HUES6 (cell line): ENCODE measurements at regions not wholly inside any gene's neighbourhood (a gene's known extent, or its start where the extent isn't known, plus 50 kb on each side); places are given as distances from the start of the nearest gene placed in this dataset.

Source experiments
- H3K27ac ChIP-seq: 2 replicates; pipeline ENCODE4 v1.7.0; 2013; ENCODE audit warnings: low read depth, mild to moderate bottlenecking, low read length, inconsistent platforms
- H3K27me3 ChIP-seq: 2 replicates; pipeline ENCODE4 v1.6.1; 2013; ENCODE audit warnings: low read length; ENCODE audit not compliant: control insufficient read depth, insufficient read depth
- H3K36me3 ChIP-seq: 2 replicates; pipeline ENCODE4 v1.6.1; 2013; ENCODE audit warnings: low read length; ENCODE audit not compliant: control insufficient read depth, insufficient read depth
- H3K4me1 ChIP-seq: 2 replicates; pipeline ENCODE4 v1.6.1; 2013; ENCODE audit warnings: low read length; ENCODE audit not compliant: control insufficient read depth, insufficient read depth
- H3K4me3 ChIP-seq: 2 replicates; pipeline ENCODE4 v1.5.1; 2013; ENCODE audit warnings: low read depth, low read length
- H3K9ac ChIP-seq: one replicate; pipeline ENCODE4 v1.6.1; 2013; ENCODE audit warnings: mild to moderate bottlenecking, low read length
- H3K9me3 ChIP-seq: 2 replicates; pipeline ENCODE4 v1.6.1; 2013; ENCODE audit warnings: low read depth, low read length; ENCODE audit not compliant: control insufficient read depth, insufficient read depth

GRCh38 chr10:10353326-10353868 is 664.3 kb upstream of the CELF2 start:
- Histone ChIP-seq H3K4me3 (no peak overlapping the region), H3K9me3 (no peaks in the 10 kb centered on the region), H3K36me3 (no peaks in the 10 kb centered on the region), H3K4me1 (no peaks in the 10 kb centered on the region), H3K9ac (no peak overlapping the region), H3K27me3 (no peaks in the 10 kb centered on the region), H3K27ac (no peak overlapping the region)

GRCh38 chr10:10359263-10359662 is 658.4 kb upstream of the CELF2 start:
- Histone ChIP-seq H3K36me3 (no peaks in the 10 kb centered on the region), H3K27me3 (no peaks in the 10 kb centered on the region), H3K27ac (no peak overlapping the region), H3K4me1 (peaks cover 19% of the 10 kb centered on the region), H3K9ac (no peak overlapping the region), H3K9me3 (no peaks in the 10 kb centered on the region), H3K4me3 (no peak overlapping the region)

DNA sequence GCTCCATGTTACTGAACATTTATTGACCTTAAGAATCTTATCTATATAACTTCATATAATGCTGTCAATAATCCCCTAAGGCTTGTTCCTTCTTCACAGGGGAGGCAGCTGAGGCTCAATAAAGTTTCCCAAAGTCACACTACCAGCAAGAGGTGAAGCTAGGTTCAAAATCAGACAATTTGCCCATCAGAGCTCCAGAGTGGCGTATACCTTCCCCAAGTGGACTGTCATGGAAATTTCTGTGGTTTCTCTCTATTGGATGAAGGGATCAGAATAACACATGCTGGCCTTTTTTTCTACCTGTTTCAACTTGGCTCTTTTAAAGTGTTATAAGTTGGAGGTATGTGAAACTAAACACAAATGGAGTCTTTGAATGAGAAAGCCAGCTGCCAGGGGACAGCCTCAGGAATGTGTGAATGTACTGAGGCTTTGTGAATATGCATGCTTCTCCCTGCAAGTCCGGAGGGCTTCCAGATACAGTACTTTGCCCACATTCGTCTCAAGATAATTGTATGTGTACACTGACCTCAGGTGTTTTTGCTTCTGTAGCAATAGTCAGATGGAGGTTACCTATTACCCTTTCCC is 656.3 kb upstream of the CELF2 start:
- H3K27me3 ChIP-seq, result no peaks in the 10 kb centered on the region
- no peak overlapping the region for H3K9ac ChIP-seq
- H3K4me3 ChIP-seq, result peak overlapping the region; percentile 19; the same call in 1 of the 2 replicates
- H3K27ac ChIP-seq, result 0 out of 2 replicates have a peak overlapping the region, but pooled peaks have one; percentile 17
- no peaks in the 10 kb centered on the region for H3K36me3 ChIP-seq
- no peaks in the 10 kb centered on the region for H3K9me3 ChIP-seq
- H3K4me1 ChIP-seq, result peaks cover 19% of the 10 kb centered on the region

- Histone ChIP-seq H3K9ac (no peak overlapping the region), H3K36me3 (no peaks in the 10 kb centered on the region), H3K4me1 (peaks cover 19% of the 10 kb centered on the region), H3K27ac (no peak overlapping the region), H3K9me3 (no peaks in the 10 kb centered on the region), H3K4me3 (no peak overlapping the region), H3K27me3 (no peaks in the 10 kb centered on the region)
Measured at GRCh38 chr10:10362800-10363199, 654.9 kb upstream of the CELF2 start.

- H3K27ac ChIP-seq, result no peak overlapping the region
- no peaks in the 10 kb centered on the region for H3K27me3 ChIP-seq
- peaks cover 19% of the 10 kb centered on the region for H3K4me1 ChIP-seq
- no peak overlapping the region for H3K9ac ChIP-seq
- H3K4me3 ChIP-seq, result no peak overlapping the region
- no peaks in the 10 kb centered on the region for H3K9me3 ChIP-seq
- no peaks in the 10 kb centered on the region for H3K36me3 ChIP-seq
Measured at GRCh38 chr10:10363217-10363616, 654.5 kb upstream of the CELF2 start.

DNA sequence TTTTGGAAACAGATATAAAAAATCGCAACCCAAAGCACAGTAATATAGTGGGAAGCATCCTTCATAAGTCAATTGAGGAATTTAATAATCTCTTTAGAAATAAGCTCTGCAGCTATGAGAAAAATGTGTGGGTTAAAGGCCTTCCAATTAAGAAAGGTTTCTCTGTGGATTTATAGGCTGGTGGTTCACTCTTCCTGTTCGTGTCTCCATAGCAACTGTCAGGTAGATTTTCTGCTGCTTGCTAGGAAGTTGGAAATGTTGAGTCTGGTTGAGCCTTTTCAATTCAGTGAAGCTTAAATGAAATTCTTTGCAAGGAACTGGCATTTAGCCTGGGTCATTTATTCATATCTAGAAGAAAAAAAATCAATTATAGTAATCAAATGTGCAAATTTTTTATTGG is 652.8 kb upstream of the CELF2 start:
- Histone ChIP-seq H3K9me3 (no peaks in the 10 kb centered on the region), H3K36me3 (no peaks in the 10 kb centered on the region), H3K27ac (no peak overlapping the region), H3K9ac (no peak overlapping the region), H3K27me3 (no peaks in the 10 kb centered on the region), H3K4me1 (peaks cover 19% of the 10 kb centered on the region), H3K4me3 (no peak overlapping the region)

GRCh38 chr10:10365676-10366075 is 652.0 kb upstream of the CELF2 start:
- peaks cover 13% of the 10 kb centered on the region for H3K4me1 ChIP-seq

DNA sequence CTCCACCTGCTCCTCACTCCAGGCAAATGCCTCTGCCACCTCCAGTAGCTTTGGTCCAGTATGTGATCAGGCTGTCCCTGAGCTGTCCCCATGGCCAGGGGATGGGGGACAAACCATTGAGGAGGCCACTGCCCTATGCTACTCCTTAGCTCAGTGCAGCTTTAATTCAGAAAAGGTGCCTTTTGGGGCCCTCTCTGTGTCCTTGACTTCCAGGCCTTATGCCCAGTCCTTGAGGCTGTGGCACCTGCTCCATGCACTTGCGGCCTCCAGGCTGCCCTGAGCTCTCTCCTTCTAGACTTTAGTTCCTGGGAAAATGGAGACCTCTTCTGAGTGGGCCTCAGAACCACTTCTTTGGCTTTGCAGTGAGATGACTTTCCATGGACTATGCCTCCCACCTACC is 650.8 kb upstream of the CELF2 start:
- H3K9me3 ChIP-seq, result no peaks in the 10 kb centered on the region
- no peak overlapping the region for H3K27ac ChIP-seq
- no peak overlapping the region for H3K9ac ChIP-seq
- H3K36me3 ChIP-seq, result no peaks in the 10 kb centered on the region
- H3K27me3 ChIP-seq, result no peaks in the 10 kb centered on the region
- peaks cover 2% of the 10 kb centered on the region for H3K4me1 ChIP-seq
- no peak overlapping the region for H3K4me3 ChIP-seq

More at GRCh38 chr10:10365676-10366075, 652.0 kb upstream of the CELF2 start:
- Histone ChIP-seq H3K9ac (no peak overlapping the region), H3K36me3 (no peaks in the 10 kb centered on the region), H3K27ac (no peak overlapping the region), H3K27me3 (no peaks in the 10 kb centered on the region), H3K4me3 (no peak overlapping the region), H3K9me3 (no peaks in the 10 kb centered on the region)

DNA sequence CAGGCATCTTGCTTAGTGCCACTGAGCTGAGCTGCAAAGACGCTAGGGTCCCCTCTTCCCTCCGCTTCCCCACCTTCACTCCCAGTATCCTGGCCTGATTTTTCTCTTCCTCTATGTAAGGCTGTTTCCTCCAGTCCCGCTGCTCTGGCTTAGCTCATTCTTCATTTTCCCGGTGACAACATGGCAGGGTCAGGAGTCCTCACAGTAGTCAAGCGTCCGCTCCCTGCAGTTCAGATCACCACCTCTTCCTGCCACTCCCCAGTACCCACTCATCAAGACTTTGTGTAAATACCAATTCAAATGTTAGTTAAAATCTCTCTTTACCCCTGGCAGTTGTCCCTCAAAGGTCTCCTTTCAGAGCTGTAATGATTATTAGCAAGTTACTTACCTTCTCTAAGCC is 650.4 kb upstream of the CELF2 start:
- H3K27me3 ChIP-seq, result no peaks in the 10 kb centered on the region
- no peaks in the 10 kb centered on the region for H3K36me3 ChIP-seq
- H3K9ac ChIP-seq, result no peak overlapping the region
- H3K4me3 ChIP-seq, result no peak overlapping the region
- no peaks in the 10 kb centered on the region for H3K4me1 ChIP-seq
- no peak overlapping the region for H3K27ac ChIP-seq
- H3K9me3 ChIP-seq, result no peaks in the 10 kb centered on the region

GRCh38 chr10:10368951-10369576 is 648.6 kb upstream of the CELF2 start:
- H3K4me1 ChIP-seq, result no peaks in the 10 kb centered on the region
- no peak overlapping the region for H3K27ac ChIP-seq
- H3K36me3 ChIP-seq, result no peaks in the 10 kb centered on the region
- H3K4me3 ChIP-seq, result no peak overlapping the region
- H3K27me3 ChIP-seq, result no peaks in the 10 kb centered on the region
- H3K9ac ChIP-seq, result no peak overlapping the region
- H3K9me3 ChIP-seq, result no peaks in the 10 kb centered on the region

- no peak overlapping the region for H3K27ac ChIP-seq
- no peaks in the 10 kb centered on the region for H3K4me1 ChIP-seq
- no peaks in the 10 kb centered on the region for H3K9me3 ChIP-seq
- no peak overlapping the region for H3K4me3 ChIP-seq
- no peaks in the 10 kb centered on the region for H3K27me3 ChIP-seq
- H3K36me3 ChIP-seq, result no peaks in the 10 kb centered on the region
- H3K9ac ChIP-seq, result no peak overlapping the region
Measured at GRCh38 chr10:10385831-10386230, 631.8 kb upstream of the CELF2 start.
